ENCODE measurements at regions not wholly inside any gene's neighbourhood (a gene's known extent, or its start where the extent isn't known, plus 50 kb on each side); places are given as distances from the start of the nearest gene placed in this dataset.

DNA sequence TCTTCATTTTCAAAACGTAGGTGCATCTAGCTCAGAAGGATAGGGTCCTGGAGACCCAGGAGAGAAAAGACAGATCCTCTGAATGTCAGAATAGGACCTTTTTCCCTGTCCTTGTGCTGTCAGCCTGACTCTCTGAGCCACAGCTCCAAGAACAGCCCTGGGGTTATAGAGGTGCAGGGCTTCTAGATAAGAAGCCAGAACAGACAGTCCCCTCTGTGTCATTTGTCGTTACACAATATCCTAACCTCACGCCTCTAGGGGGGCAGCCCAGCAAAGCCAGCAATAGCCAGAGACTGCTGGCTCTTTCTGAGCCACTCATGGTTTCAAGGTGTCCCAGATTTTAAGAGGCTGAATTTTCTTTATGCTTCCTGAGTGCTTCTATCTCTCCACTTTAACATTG lies 153.2 kb upstream of the THBS1 start:
- Histone ChIP-seq H3K27ac (ENCODE audit: low read depth, low read length, poor library complexity, severe bottlenecking) (no peak overlapping the region), H3K27me3 (ENCODE audit: insufficient read depth, low read length) (no peaks in the 10 kb centered on the region), H4K20me1 (ENCODE audit: insufficient read depth, low read length) (no peaks in the 10 kb centered on the region), H3K9ac (ENCODE audit: low read length) (no peak overlapping the region), H3K4me3 (ENCODE audit: low read depth, low read length, poor library complexity, severe bottlenecking) (no peak overlapping the region), H3F3A (ENCODE audit: insufficient read depth, low read length) (no peaks in the 10 kb centered on the region), H3K79me2 (ENCODE audit: insufficient read depth, low read length) (no peaks in the 10 kb centered on the region), H3K9me2 (ENCODE audit: low read depth, low read length) (no peaks in the 10 kb centered on the region), H2AFZ (ENCODE audit: low read length) (no peak overlapping the region), H3K9me3 (ENCODE audit: low read length) (no peaks in the 10 kb centered on the region), H3K4me1 (ENCODE audit: insufficient read depth, low read length, severe bottlenecking) (no peaks in the 10 kb centered on the region), H3K36me3 (ENCODE audit: insufficient read depth, low read length) (no peaks in the 10 kb centered on the region), H3K4me2 (ENCODE audit: low read length) (no peak overlapping the region)
- TF ChIP-seq, protein P1, sequence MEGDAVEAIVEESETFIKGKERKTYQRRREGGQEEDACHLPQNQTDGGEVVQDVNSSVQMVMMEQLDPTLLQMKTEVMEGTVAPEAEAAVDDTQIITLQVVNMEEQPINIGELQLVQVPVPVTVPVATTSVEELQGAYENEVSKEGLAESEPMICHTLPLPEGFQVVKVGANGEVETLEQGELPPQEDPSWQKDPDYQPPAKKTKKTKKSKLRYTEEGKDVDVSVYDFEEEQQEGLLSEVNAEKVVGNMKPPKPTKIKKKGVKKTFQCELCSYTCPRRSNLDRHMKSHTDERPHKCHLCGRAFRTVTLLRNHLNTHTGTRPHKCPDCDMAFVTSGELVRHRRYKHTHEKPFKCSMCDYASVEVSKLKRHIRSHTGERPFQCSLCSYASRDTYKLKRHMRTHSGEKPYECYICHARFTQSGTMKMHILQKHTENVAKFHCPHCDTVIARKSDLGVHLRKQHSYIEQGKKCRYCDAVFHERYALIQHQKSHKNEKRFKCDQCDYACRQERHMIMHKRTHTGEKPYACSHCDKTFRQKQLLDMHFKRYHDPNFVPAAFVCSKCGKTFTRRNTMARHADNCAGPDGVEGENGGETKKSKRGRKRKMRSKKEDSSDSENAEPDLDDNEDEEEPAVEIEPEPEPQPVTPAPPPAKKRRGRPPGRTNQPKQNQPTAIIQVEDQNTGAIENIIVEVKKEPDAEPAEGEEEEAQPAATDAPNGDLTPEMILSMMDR (IDR thresholded peaks at IDR 0.05; ENCODE audit: low read length): no peak

DNA sequence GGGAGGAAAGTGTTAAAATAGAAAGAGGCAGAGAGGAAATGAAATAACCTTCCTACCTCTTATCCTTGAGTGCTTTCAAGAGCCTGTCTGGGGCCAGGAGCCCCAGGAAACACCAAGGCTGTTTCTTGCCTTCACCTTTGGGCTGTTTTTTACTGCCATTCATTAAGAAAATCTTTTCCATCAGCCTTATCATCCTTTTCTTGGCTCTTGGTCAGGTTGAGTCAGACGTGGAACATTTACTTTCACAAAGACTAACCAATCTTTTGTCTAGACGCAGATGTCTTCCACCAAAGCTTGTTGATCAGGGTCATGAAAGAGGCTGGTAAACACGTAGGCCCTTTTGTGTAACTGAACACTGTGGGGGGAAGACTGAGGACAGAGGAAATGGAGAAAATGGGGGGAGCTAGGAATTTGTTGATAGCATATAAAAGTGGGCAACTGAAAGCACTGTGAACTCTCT lies 151.0 kb upstream of the THBS1 start:
- Histone ChIP-seq H3K4me1 (ENCODE audit: insufficient read depth, low read length, severe bottlenecking) (no peaks in the 10 kb centered on the region), H3K27me3 (ENCODE audit: insufficient read depth, low read length) (no peaks in the 10 kb centered on the region), H4K20me1 (ENCODE audit: insufficient read depth, low read length) (no peaks in the 10 kb centered on the region), H3K36me3 (ENCODE audit: insufficient read depth, low read length) (no peaks in the 10 kb centered on the region), H3K9me3 (ENCODE audit: low read length) (no peaks in the 10 kb centered on the region), H3K27ac (ENCODE audit: low read depth, low read length, poor library complexity, severe bottlenecking) (no peak overlapping the region), H3K9me2 (ENCODE audit: low read depth, low read length) (no peaks in the 10 kb centered on the region), H3K4me2 (ENCODE audit: low read length) (no peak overlapping the region), H3K79me2 (ENCODE audit: insufficient read depth, low read length) (no peaks in the 10 kb centered on the region), H2AFZ (ENCODE audit: low read length) (no peak overlapping the region), H3F3A (ENCODE audit: insufficient read depth, low read length) (no peaks in the 10 kb centered on the region), H3K9ac (ENCODE audit: low read length) (no peak overlapping the region), H3K4me3 (ENCODE audit: low read depth, low read length, poor library complexity, severe bottlenecking) (no peak overlapping the region)
- TF ChIP-seq, protein P1 (IDR thresholded peaks at IDR 0.05; ENCODE audit: low read length): no peak
- no peak for TF ChIP-seq EZH2 (IDR thresholded peaks at IDR 0.05; ENCODE audit: borderline replicate concordance, low read length)

DNA sequence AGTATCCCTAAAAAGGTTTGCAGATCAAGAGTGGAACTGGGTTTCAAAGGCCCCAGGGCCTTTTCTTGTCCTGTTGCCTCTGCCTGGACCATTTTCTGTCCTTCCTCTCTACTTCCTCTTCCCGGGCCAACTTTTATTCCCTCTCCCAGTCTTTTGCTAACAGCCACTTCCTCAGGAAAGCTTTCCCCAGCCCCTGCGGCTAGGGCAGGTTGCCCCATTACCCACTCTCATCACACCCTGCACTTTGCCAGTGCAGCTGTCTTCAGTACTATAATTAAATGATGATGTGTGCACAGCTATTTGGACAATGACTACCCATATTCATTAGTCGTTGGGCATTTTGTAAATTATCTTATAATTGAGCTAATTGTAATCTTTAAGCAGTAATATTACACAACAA lies 150.5 kb upstream of the THBS1 start:
- no peak overlapping the region for H3K4me2 ChIP-seq (ENCODE audit: low read length)
- no peak for TF ChIP-seq EZH2 (IDR thresholded peaks at IDR 0.05; ENCODE audit: borderline replicate concordance, low read length)
- TF ChIP-seq, protein P1 (IDR thresholded peaks at IDR 0.05; ENCODE audit: low read length): no peak

More for the DNA sequence above, 150.5 kb upstream of the THBS1 start:
- no peaks in the 10 kb centered on the region for H3K9me2 ChIP-seq (ENCODE audit: low read depth, low read length)
- no peak overlapping the region for H3K9ac ChIP-seq (ENCODE audit: low read length)
- H4K20me1 ChIP-seq (ENCODE audit: insufficient read depth, low read length): no peaks in the 10 kb centered on the region
- H3F3A ChIP-seq (ENCODE audit: insufficient read depth, low read length): no peaks in the 10 kb centered on the region
- no peak overlapping the region for H2AFZ ChIP-seq (ENCODE audit: low read length)
- H3K36me3 ChIP-seq (ENCODE audit: insufficient read depth, low read length): no peaks in the 10 kb centered on the region
- H3K4me3 ChIP-seq (ENCODE audit: low read depth, low read length, poor library complexity, severe bottlenecking): no peak overlapping the region
- no peak overlapping the region for H3K27ac ChIP-seq (ENCODE audit: low read depth, low read length, poor library complexity, severe bottlenecking)
- H3K79me2 ChIP-seq (ENCODE audit: insufficient read depth, low read length): no peaks in the 10 kb centered on the region
- H3K27me3 ChIP-seq (ENCODE audit: insufficient read depth, low read length): no peaks in the 10 kb centered on the region
- H3K4me1 ChIP-seq (ENCODE audit: insufficient read depth, low read length, severe bottlenecking): no peaks in the 10 kb centered on the region
- H3K9me3 ChIP-seq (ENCODE audit: low read length): no peaks in the 10 kb centered on the region
